WERI-Rb-1 (cell line): ENCODE measurements at regions not wholly inside any gene's neighbourhood (a gene's known extent, or its start where the extent isn't known, plus 50 kb on each side); places are given as distances from the start of the nearest gene placed in this dataset.

Source experiments
- DNase-seq: peaks from one replicate; pipeline ENCODE4 v3.0.0-alpha.2; 2020
- H3K27ac ChIP-seq: fragments of 250-450 bp; sonication (Bioruptor Pico); 2 replicates; pipeline ENCODE4 v1.5.1; 2020; ENCODE audit warnings: mild to moderate bottlenecking, moderate library complexity
- H3K27me3 ChIP-seq: fragments of 250-450 bp; sonication (Bioruptor Pico); 2 replicates; pipeline ENCODE4 v1.5.1; 2021; ENCODE audit warnings: mild to moderate bottlenecking, low read depth, moderate library complexity; ENCODE audit not compliant: insufficient read depth, severe bottlenecking
- H3K36me3 ChIP-seq: fragments of 250-450 bp; sonication (Bioruptor Pico); 2 replicates; pipeline ENCODE4 v1.5.1; 2020; ENCODE audit warnings: mild to moderate bottlenecking, moderate library complexity
- H3K4me3 ChIP-seq: 2 replicates; pipeline ENCODE4 v1.5.1; 2011; ENCODE audit warnings: low read depth, mild to moderate bottlenecking, control low read depth, low read length
- H3K9me3 ChIP-seq: fragments of 250-450 bp; sonication (Bioruptor Pico); 2 replicates; pipeline ENCODE4 v1.5.1; 2021; ENCODE audit warnings: mild to moderate bottlenecking, moderate library complexity; ENCODE audit not compliant: severe bottlenecking
- CTCF ChIP-seq: IDR thresholded peaks from 2 replicates; pipeline ENCODE4 v1.5.1; 2011; ENCODE audit warnings: low read depth, mild to moderate bottlenecking, control low read depth, inconsistent platforms, low read length

GRCh38 chr7:46134795-46135194, 213.7 kb upstream of the IGFBP3 start:
- H3K4me3 ChIP-seq: no peak overlapping the region
- no peak overlapping the region for H3K27ac ChIP-seq
- peaks cover 6% of the 10 kb centered on the region for H3K27me3 ChIP-seq
- no peaks in the 10 kb centered on the region for H3K36me3 ChIP-seq
- no peaks in the 10 kb centered on the region for H3K9me3 ChIP-seq
- TF ChIP-seq CTCF: no peak
- DNase-seq: no peak

- DNase-seq: no peak
- H3K27me3 ChIP-seq: peaks cover 6% of the 10 kb centered on the region
- H3K27ac ChIP-seq: no peak overlapping the region
- H3K9me3 ChIP-seq: no peaks in the 10 kb centered on the region
- TF ChIP-seq CTCF: no peak
- no peaks in the 10 kb centered on the region for H3K36me3 ChIP-seq
- no peak overlapping the region for H3K4me3 ChIP-seq
Measured at GRCh38 chr7:46134385-46134784, 213.3 kb upstream of the IGFBP3 start.

GRCh38 chr7:46133751-46134150, 212.7 kb upstream of the IGFBP3 start:
- TF ChIP-seq CTCF: no peak
- Histone ChIP-seq H3K27me3 (peaks cover 6% of the 10 kb centered on the region), H3K4me3 (no peak overlapping the region), H3K9me3 (no peaks in the 10 kb centered on the region), H3K36me3 (no peaks in the 10 kb centered on the region), H3K27ac (no peak overlapping the region)
- DNase-seq: no peak

- H3K4me3 ChIP-seq: no peak overlapping the region
- H3K27ac ChIP-seq: no peak overlapping the region
- H3K36me3 ChIP-seq: no peaks in the 10 kb centered on the region
- H3K9me3 ChIP-seq: no peaks in the 10 kb centered on the region
- no peak for TF ChIP-seq CTCF
- no peak for DNase-seq
- peaks cover 6% of the 10 kb centered on the region for H3K27me3 ChIP-seq
Measured at GRCh38 chr7:46133072-46133471, 212.0 kb upstream of the IGFBP3 start.

- no peak for DNase-seq
- no peak overlapping the region for H3K4me3 ChIP-seq
- H3K9me3 ChIP-seq: no peaks in the 10 kb centered on the region
- peak; percentile 14; the same call in 1 of the 2 replicates for TF ChIP-seq CTCF
- no peak overlapping the region for H3K27ac ChIP-seq
- no peaks in the 10 kb centered on the region for H3K36me3 ChIP-seq
- peaks cover 8% of the 10 kb centered on the region for H3K27me3 ChIP-seq
Measured at GRCh38 chr7:46131916-46132795, 211.1 kb upstream of the IGFBP3 start.
